HEK293 (cell line): ENCODE measurements at regions not wholly inside any gene's neighbourhood (a gene's known extent, or its start where the extent isn't known, plus 50 kb on each side); places are given as distances from the start of the nearest gene placed in this dataset.
"Not testable (repeated sequence)": the region's sequence is repeated elsewhere in the genome, so short reads cannot be mapped to it uniquely, and the experiment has no call there.

ENCODE experiments used
- CTCF ChIA-PET: fragments of 350-600 bp; formaldehyde crosslinking; extraction: SDS; loops from one replicate; lab custom pipeline; 2021; ENCODE audit warnings: antibody characterized with exemption; lab: Yijun Ruan, JAX
- POLR2A ChIA-PET: fragments of 300-600 bp; formaldehyde crosslinking; extraction: SDS; loops from one replicate; lab custom pipeline; 2020; ENCODE audit warnings: antibody characterized with exemption, inconsistent platforms; lab: Yijun Ruan, JAX
- H3K27ac ChIP-seq: fragments of 200-500 bp; sonication (Bioruptor generic); 2 replicates; pipeline ENCODE4 v1.5.1; 2014; ENCODE audit warnings: low read depth, low read length, control low read depth, inconsistent platforms; ENCODE audit errors: extremely low read depth
- H3K36me3 ChIP-seq, 2 experiments: fragments of 200-500 bp in 1 of 2; sonication (Bioruptor generic) in 1 of 2; 1 replicate in 1 of 2; 2 replicates in 1 of 2; pipeline ENCODE4 v1.5.1; 2014 to 2017; ENCODE audit warnings: inconsistent platforms in 2 of 2, low read length in 2 of 2; ENCODE audit not compliant: control insufficient read depth in 2 of 2, insufficient read depth in 1 of 2
- H3K4me1 ChIP-seq: fragments of 200-500 bp; sonication (Bioruptor generic); 2 replicates; pipeline ENCODE4 v1.5.1; 2014; ENCODE audit warnings: mild to moderate bottlenecking, low read length, inconsistent platforms; ENCODE audit not compliant: control insufficient read depth, insufficient read depth
- H3K4me3 ChIP-seq: 2 replicates; pipeline ENCODE4 v1.5.1; 2011; ENCODE audit warnings: low read depth, mild to moderate bottlenecking, control low read depth, low read length, moderate library complexity
- H3K9me3 ChIP-seq: fragments of 200-500 bp; sonication (Bioruptor generic); 2 replicates; pipeline ENCODE4 v1.5.1; 2014; ENCODE audit warnings: low read depth, low read length, inconsistent platforms; ENCODE audit not compliant: control insufficient read depth, insufficient read depth
- BCL6B ChIP-seq: fragments of 450-650 bp; formaldehyde crosslinking; IDR thresholded peaks from 2 replicates; pipeline ENCODE4 v1.5.1; 2017; ENCODE audit warnings: missing biosample characterization, missing genetic modification characterization
- GLI4 ChIP-seq: fragments of 450-650 bp; formaldehyde crosslinking; IDR thresholded peaks from 2 replicates; pipeline ENCODE4 v1.5.1; 2016; ENCODE audit warnings: missing biosample characterization, missing genetic modification characterization
- HOXA7 ChIP-seq: sonication (generic); formaldehyde crosslinking; IDR thresholded peaks from 2 replicates; pipeline ENCODE4 v1.8.1; 2022; ENCODE audit warnings: missing genetic modification reagents, borderline replicate concordance
- KLF1 ChIP-seq: fragments of 450-650 bp; formaldehyde crosslinking; IDR thresholded peaks from 2 replicates; pipeline ENCODE4 v1.5.1; 2016; ENCODE audit warnings: missing biosample characterization, missing genetic modification characterization
- ZBTB10 ChIP-seq: fragments of 450-650 bp; formaldehyde crosslinking; IDR thresholded peaks from 2 replicates; pipeline ENCODE4 v1.5.1; 2016; ENCODE audit warnings: missing biosample characterization, missing genetic modification characterization
- ZBTB11 ChIP-seq: fragments of 450-650 bp; formaldehyde crosslinking; conservative IDR thresholded peaks from 2 replicates; pipeline ENCODE4 v1.5.1; 2016; ENCODE audit warnings: low read depth, missing biosample characterization, missing genetic modification characterization
- ZBTB49 ChIP-seq: fragments of 450-650 bp; formaldehyde crosslinking; IDR thresholded peaks from 2 replicates; pipeline ENCODE4 v1.5.1; 2016; ENCODE audit warnings: missing biosample characterization, missing genetic modification characterization, low read depth
- ZBTB8A ChIP-seq: fragments of 450-650 bp; formaldehyde crosslinking; IDR thresholded peaks from 2 replicates; pipeline ENCODE4 v1.5.1; 2016; ENCODE audit warnings: missing biosample characterization, missing genetic modification characterization
- ZFP69B ChIP-seq: fragments of 450-650 bp; formaldehyde crosslinking; IDR thresholded peaks from 2 replicates; pipeline ENCODE4 v1.5.1; 2016; ENCODE audit warnings: missing biosample characterization, missing genetic modification characterization
- ZNF175 ChIP-seq: fragments of 450-650 bp; formaldehyde crosslinking; IDR thresholded peaks from 2 replicates; pipeline ENCODE4 v1.5.1; 2016; ENCODE audit warnings: missing biosample characterization, missing genetic modification characterization
- ZNF510 ChIP-seq: fragments of 450-650 bp; formaldehyde crosslinking; IDR thresholded peaks from 2 replicates; pipeline ENCODE4 v1.5.1; 2018; ENCODE audit warnings: mild to moderate bottlenecking, missing genetic modification characterization, missing biosample characterization; ENCODE audit not compliant: insufficient replicate concordance
- ZNF76 ChIP-seq: fragments of 450-650 bp; formaldehyde crosslinking; IDR thresholded peaks from 2 replicates; pipeline ENCODE4; 2016; ENCODE audit warnings: low read depth, missing biosample characterization, missing genetic modification characterization, borderline replicate concordance

- Histone ChIP-seq H3K4me1 (no peaks in the 10 kb centered on the region), H3K27ac (no peak overlapping the region), H3K9me3 (no peaks in the 10 kb centered on the region), H3K4me3 (no peak overlapping the region), H3K36me3 (no peaks in the 10 kb centered on the region)
- ChIA-PET CTCF (no interaction called here), POLR2A (no interaction called here)
- no peak for TF ChIP-seq ZNF510
- TF ChIP-seq ZNF175 (tag by site-specific recombination): no peak
- TF ChIP-seq ZBTB8A: no peak
- no peak for TF ChIP-seq BCL6B (tag by site-specific recombination)
- TF ChIP-seq HOXA7 (CRISPR knock-in tag): no peak
- TF ChIP-seq ZBTB10 (tag by site-specific recombination): no peak
- TF ChIP-seq ZNF76 (tag by site-specific recombination): no peak
- no peak for TF ChIP-seq KLF1
- TF ChIP-seq ZFP69B: no peak
- no peak for TF ChIP-seq ZBTB49 (tag by site-specific recombination)
- no peak for TF ChIP-seq GLI4 (tag by site-specific recombination)
- TF ChIP-seq ZBTB11: no peak
Measured at GRCh38 chr2:236380051-236380612, 115.9 kb upstream of the ASB18 start.

GRCh38 chr2:236381253-236381652, 117.0 kb upstream of the ASB18 start:
- H3K36me3 ChIP-seq, H3K9me3 ChIP-seq, H3K27ac ChIP-seq, H3K4me3 ChIP-seq, POLR2A ChIA-PET, H3K4me1 ChIP-seq: not testable (repeated sequence)
- CTCF ChIA-PET: interaction anchor here (0.6 kb wide), 2 partner anchors 23 to 38 kb away, joined by 3 to 4 read pairs; no protein-coding TSS in a partner anchor

GRCh38 chr2:236389284-236390216, 125.3 kb upstream of the ASB18 start:
- POLR2A ChIA-PET, H3K27ac ChIP-seq, H3K4me1 ChIP-seq, H3K36me3 ChIP-seq, H3K4me3 ChIP-seq, H3K9me3 ChIP-seq: not testable (repeated sequence)
- CTCF ChIA-PET: interaction anchor here (0.7 kb wide), 1 partner anchor 60 kb away, joined by 3 read pairs; no protein-coding TSS in a partner anchor
